GM12874 (cell line): ENCODE measurements at regions not wholly inside any gene's neighbourhood (a gene's known extent, or its start where the extent isn't known, plus 50 kb on each side); places are given as distances from the start of the nearest gene placed in this dataset.

ENCODE experiments used
- CTCF ChIP-seq: IDR thresholded peaks from 2 replicates; pipeline ENCODE4 v1.5.1; 2011; ENCODE audit warnings: low read depth, mild to moderate bottlenecking, control low read depth, low read length, moderate library complexity; ENCODE audit not compliant: insufficient read depth

DNA sequence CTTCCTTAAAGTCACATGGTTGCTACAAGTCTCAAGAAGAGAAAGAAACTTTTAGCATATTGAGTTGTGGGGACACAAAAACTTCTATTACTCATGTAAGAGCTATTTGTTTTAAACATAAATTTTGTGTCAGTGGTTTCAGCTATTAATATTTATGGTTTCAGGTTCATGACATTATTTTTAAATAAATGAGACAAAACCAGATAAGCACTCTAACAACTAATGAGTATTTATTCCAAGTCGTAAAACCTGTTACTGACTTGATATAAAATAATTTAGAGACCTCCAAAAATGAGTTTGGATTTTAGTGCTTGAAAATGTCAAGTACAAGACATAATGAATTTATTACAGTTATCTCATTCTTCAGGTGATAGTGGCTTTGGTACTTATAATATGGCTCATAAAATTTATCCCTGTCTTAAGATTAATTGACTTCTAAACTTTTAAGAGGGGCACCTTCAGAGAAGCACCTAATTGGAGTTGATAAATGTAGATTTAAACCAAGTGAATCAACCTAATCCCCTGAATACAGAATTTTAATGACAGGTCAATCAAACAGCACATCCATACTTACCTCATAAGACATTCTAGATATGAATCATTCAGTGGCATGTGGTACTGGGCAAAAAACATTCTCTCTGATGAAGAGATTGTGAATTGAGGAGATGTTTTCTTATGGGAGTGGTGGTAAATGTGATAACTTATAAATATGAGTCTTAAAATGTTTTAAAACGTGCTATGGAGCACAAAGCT, 167.7 kb upstream of the PTGFR start:
- no peak for TF ChIP-seq CTCF

- TF ChIP-seq CTCF: no peak
These were observed 165.5 kb upstream of the PTGFR start for GRCh38 chr1:78325293-78325692.

DNA sequence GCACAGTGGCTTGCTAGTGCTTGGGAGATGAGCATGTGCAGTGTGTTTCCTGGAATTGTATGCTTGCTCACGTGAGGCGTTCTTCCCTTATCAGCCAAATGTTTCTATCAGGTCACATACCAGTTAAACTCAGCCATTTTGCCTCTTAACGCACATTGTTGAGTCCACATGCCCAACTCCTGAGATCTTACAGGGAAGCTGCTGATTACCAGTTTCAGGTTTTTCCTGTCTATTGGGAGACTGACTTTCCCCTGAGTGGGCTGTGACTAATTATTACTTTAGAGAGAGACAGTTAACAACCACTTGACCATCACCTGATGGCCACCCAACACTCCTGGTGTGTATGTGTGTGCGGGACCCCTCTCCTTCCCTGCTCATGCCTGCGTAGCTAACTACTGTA, 161.3 kb upstream of the PTGFR start:
- no peak for TF ChIP-seq CTCF

GRCh38 chr1:78331799-78332198, 159.0 kb upstream of the PTGFR start:
- TF ChIP-seq CTCF: no peak

GRCh38 chr1:78333502-78333901, 157.3 kb upstream of the PTGFR start:
- TF ChIP-seq CTCF: peak; percentile 72

DNA sequence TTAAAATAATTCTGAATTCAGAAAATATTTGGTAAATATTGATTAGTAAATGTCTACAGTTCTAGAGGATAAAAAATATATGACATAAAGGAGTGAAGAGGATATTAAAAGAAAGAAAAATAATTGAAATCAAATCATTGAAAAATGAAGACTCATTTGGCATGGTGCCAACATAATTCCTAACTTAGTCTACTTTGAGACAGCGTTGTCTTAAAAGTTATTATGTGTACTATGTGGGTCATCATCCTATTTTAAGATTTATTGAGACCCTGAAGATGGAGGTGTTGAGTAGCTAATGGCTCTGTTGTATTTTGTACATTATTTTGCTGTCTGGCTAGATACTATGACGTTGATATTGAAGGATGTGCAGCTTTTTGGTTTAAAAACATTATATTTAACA, 156.7 kb upstream of the PTGFR start:
- TF ChIP-seq CTCF: no peak

- no peak for TF ChIP-seq CTCF
These were observed 155.8 kb upstream of the PTGFR start for GRCh38 chr1:78334952-78335351.

DNA sequence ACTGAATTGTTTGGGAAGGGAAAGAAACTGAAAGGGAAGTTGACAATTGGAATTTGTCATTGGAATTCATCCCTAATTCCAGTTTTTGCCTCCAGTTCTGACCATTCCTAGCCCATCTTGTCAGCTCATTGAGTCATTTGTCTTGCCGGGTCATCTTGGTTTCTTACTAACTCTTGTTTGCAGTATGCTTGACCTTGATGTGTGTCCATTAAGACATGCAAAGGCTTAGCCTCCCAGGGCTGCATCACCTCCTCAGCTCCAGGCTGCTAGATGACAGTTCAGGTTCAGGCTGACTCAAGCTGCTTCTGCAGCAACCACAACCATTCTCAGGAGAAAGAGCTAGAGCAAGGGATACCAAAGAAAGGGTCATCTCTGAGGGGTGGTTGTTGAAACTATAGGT, 151.3 kb upstream of the PTGFR start:
- no peak for TF ChIP-seq CTCF
